ENCODE measurements at regions not wholly inside any gene's neighbourhood (a gene's known extent, or its start where the extent isn't known, plus 50 kb on each side); places are given as distances from the start of the nearest gene placed in this dataset.
A peak's percentile ranks its signal among the peaks of the same experiment; 100 is the strongest.

- Histone ChIP-seq H3K4me3 (ENCODE audit: low read depth, low read length) (no peak overlapping the region), H3K27me3 (ENCODE audit: control insufficient read depth, insufficient read depth, low read length) (no peaks in the 10 kb centered on the region), H3K36me3 (ENCODE audit: control insufficient read depth, insufficient read depth, low read length) (no peaks in the 10 kb centered on the region)
- FAIRE-seq (no peak), DNase-seq (ENCODE audit: low read depth) (peak; percentile 81)
- TF ChIP-seq, protein P1, sequence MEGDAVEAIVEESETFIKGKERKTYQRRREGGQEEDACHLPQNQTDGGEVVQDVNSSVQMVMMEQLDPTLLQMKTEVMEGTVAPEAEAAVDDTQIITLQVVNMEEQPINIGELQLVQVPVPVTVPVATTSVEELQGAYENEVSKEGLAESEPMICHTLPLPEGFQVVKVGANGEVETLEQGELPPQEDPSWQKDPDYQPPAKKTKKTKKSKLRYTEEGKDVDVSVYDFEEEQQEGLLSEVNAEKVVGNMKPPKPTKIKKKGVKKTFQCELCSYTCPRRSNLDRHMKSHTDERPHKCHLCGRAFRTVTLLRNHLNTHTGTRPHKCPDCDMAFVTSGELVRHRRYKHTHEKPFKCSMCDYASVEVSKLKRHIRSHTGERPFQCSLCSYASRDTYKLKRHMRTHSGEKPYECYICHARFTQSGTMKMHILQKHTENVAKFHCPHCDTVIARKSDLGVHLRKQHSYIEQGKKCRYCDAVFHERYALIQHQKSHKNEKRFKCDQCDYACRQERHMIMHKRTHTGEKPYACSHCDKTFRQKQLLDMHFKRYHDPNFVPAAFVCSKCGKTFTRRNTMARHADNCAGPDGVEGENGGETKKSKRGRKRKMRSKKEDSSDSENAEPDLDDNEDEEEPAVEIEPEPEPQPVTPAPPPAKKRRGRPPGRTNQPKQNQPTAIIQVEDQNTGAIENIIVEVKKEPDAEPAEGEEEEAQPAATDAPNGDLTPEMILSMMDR (IDR thresholded peaks at IDR 0.05; ENCODE audit: insufficient read depth, low read length, severe bottlenecking), result no peak
These were observed 208.8 kb upstream of the VEGFC start for GRCh38 chr4:177001271-177002175.

DNA sequence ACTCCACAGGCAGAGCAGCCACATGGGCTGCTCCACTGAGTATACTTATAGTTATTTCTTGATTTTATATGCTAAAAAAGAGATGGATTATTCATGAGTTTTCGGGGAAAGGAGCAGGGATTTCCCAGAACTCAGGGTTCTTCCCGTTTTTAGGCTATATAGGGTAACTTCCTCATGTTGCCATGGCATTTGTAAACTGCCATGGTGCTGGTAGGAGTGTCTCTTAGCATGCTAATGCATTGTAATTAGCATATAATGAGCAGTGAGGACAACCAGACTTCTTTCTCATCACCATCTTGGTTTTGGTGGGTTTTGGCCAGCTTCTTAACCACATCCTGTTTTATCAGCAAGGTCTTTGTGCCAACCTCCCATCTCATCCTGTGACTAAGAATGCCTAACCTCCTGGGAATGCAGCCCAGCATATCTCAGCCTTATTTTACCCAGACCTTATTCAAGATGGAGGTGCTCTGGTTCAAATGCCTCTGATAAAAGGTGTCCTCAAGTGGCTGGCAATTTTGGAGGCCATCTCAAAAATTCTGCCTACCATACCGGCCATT, 213.0 kb upstream of the VEGFC start:
- no peak for FAIRE-seq
- Histone ChIP-seq H3K27me3 (ENCODE audit: control insufficient read depth, insufficient read depth, low read length) (no peaks in the 10 kb centered on the region), H3K4me3 (ENCODE audit: low read depth, low read length) (no peak overlapping the region), H3K36me3 (ENCODE audit: control insufficient read depth, insufficient read depth, low read length) (no peaks in the 10 kb centered on the region)
- TF ChIP-seq, protein P1 (IDR thresholded peaks at IDR 0.05; ENCODE audit: insufficient read depth, low read length, severe bottlenecking), result no peak
- peak; percentile 95 for DNase-seq (ENCODE audit: low read depth)

DNA sequence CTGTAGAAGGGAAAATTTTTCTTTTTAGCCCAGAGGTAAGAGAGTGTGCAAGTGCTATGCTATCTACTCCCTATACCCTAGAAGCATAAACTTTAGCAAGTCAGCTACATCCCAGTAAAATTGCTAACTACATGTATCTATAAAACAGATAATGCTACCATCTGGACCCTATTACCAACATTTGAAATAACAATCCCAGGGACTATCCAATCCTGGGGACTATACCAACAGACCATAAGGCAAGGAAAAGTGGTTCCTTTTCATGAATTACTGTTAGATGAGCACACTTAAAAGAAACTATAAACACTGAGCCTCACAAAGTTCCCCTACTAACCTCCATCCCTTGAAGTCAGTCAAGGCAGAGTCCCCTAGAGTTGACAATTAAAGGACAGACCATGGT, 213.6 kb upstream of the VEGFC start:
- H3K4me3 ChIP-seq (ENCODE audit: low read depth, low read length), result no peak overlapping the region
- DNase-seq (ENCODE audit: low read depth) (no peak), FAIRE-seq (no peak)
- H3K36me3 ChIP-seq (ENCODE audit: control insufficient read depth, insufficient read depth, low read length), result no peaks in the 10 kb centered on the region
- TF ChIP-seq, protein P1 (IDR thresholded peaks at IDR 0.05; ENCODE audit: insufficient read depth, low read length, severe bottlenecking), result no peak
- no peaks in the 10 kb centered on the region for H3K27me3 ChIP-seq (ENCODE audit: control insufficient read depth, insufficient read depth, low read length)

GRCh38 chr4:177008071-177008835, 215.5 kb upstream of the VEGFC start:
- no peaks in the 10 kb centered on the region for H3K36me3 ChIP-seq (ENCODE audit: control insufficient read depth, insufficient read depth, low read length)
- DNase-seq (ENCODE audit: low read depth) (peak; percentile 90), FAIRE-seq (no peak)
- no peak overlapping the region for H3K4me3 ChIP-seq (ENCODE audit: low read depth, low read length)
- no peaks in the 10 kb centered on the region for H3K27me3 ChIP-seq (ENCODE audit: control insufficient read depth, insufficient read depth, low read length)
- TF ChIP-seq, protein P1 (IDR thresholded peaks at IDR 0.05; ENCODE audit: insufficient read depth, low read length, severe bottlenecking), result no peak

- TF ChIP-seq, protein P1 (IDR thresholded peaks at IDR 0.05; ENCODE audit: insufficient read depth, low read length, severe bottlenecking), result no peak
- Histone ChIP-seq H3K4me3 (ENCODE audit: low read depth, low read length) (no peak overlapping the region), H3K36me3 (ENCODE audit: control insufficient read depth, insufficient read depth, low read length) (no peaks in the 10 kb centered on the region), H3K27me3 (ENCODE audit: control insufficient read depth, insufficient read depth, low read length) (no peaks in the 10 kb centered on the region)
- FAIRE-seq, result no peak
- no peak for DNase-seq (ENCODE audit: low read depth)
These were observed 216.2 kb upstream of the VEGFC start for GRCh38 chr4:177008836-177009501.
